ENCODE measurements at regions not wholly inside any gene's neighbourhood (a gene's known extent, or its start where the extent isn't known, plus 50 kb on each side); places are given as distances from the start of the nearest gene placed in this dataset.

- TF ChIP-seq SUZ12 (IDR thresholded peaks at IDR 0.05; ENCODE audit: extremely low read depth, insufficient read depth, insufficient read length) = no peak
- no peak for TF ChIP-seq YY1 (IDR thresholded peaks at IDR 0.05; ENCODE audit: insufficient read depth, insufficient read length)
These were observed 510.5 kb upstream of the MAP3K7 start for GRCh38 chr6:91097364-91097763.
